ENCODE measurements at regions not wholly inside any gene's neighbourhood (a gene's known extent, or its start where the extent isn't known, plus 50 kb on each side); places are given as distances from the start of the nearest gene placed in this dataset.

GRCh38 chr7:70867513-70867912, 264.4 kb upstream of the GALNT17 start:
- H3K9me3 ChIP-seq (ENCODE audit: low read depth): no peaks in the 10 kb centered on the region
- no peak overlapping the region for H3K4me3 ChIP-seq
- DNase-seq (ENCODE audit: low read depth in 1 of 2, low spot score in 1 of 2): no peak
- no peak overlapping the region for H3K27ac ChIP-seq
- no peaks in the 10 kb centered on the region for H3K4me1 ChIP-seq (ENCODE audit: low read depth)
- H3K36me3 ChIP-seq: no peaks in the 10 kb centered on the region
- H3K27me3 ChIP-seq: no peaks in the 10 kb centered on the region
- TF ChIP-seq, protein P1, sequence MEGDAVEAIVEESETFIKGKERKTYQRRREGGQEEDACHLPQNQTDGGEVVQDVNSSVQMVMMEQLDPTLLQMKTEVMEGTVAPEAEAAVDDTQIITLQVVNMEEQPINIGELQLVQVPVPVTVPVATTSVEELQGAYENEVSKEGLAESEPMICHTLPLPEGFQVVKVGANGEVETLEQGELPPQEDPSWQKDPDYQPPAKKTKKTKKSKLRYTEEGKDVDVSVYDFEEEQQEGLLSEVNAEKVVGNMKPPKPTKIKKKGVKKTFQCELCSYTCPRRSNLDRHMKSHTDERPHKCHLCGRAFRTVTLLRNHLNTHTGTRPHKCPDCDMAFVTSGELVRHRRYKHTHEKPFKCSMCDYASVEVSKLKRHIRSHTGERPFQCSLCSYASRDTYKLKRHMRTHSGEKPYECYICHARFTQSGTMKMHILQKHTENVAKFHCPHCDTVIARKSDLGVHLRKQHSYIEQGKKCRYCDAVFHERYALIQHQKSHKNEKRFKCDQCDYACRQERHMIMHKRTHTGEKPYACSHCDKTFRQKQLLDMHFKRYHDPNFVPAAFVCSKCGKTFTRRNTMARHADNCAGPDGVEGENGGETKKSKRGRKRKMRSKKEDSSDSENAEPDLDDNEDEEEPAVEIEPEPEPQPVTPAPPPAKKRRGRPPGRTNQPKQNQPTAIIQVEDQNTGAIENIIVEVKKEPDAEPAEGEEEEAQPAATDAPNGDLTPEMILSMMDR (IDR thresholded peaks at IDR 0.05; ENCODE audit: low read depth, low read length): no peak

DNA sequence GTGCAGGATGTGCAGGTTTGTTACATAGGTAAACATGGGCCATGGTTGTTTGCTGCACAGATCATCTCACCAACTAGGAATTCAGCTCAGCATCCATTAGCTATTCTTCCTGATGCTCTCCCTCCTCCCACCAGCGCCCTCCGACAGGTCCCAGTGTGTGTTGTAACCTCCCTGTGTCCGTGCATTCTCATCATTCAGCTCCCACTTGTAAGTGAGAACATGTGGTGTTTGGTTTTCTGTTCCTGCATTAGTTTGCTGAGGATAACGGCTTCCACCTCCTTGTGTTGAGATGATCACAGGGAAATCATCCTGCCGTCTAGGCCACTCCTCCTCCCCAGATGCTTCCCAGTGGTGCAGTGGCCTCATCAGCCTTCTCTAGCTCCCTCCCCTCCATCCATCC, 261.6 kb upstream of the GALNT17 start:
- no peak overlapping the region for H3K27ac ChIP-seq
- no peak for DNase-seq (ENCODE audit: low read depth in 1 of 2, low spot score in 1 of 2)
- TF ChIP-seq, protein P1 (IDR thresholded peaks at IDR 0.05; ENCODE audit: low read depth, low read length): no peak
- no peaks in the 10 kb centered on the region for H3K4me1 ChIP-seq (ENCODE audit: low read depth)
- H3K9me3 ChIP-seq (ENCODE audit: low read depth): no peaks in the 10 kb centered on the region
- H3K4me3 ChIP-seq: no peak overlapping the region
- H3K36me3 ChIP-seq: no peaks in the 10 kb centered on the region
- no peaks in the 10 kb centered on the region for H3K27me3 ChIP-seq

GRCh38 chr7:70872188-70872587, 259.8 kb upstream of the GALNT17 start:
- no peak for DNase-seq (ENCODE audit: low read depth in 1 of 2, low spot score in 1 of 2)
- no peaks in the 10 kb centered on the region for H3K4me1 ChIP-seq (ENCODE audit: low read depth)
- H3K27ac ChIP-seq: no peak overlapping the region
- H3K4me3 ChIP-seq: no peak overlapping the region
- no peaks in the 10 kb centered on the region for H3K9me3 ChIP-seq (ENCODE audit: low read depth)
- H3K36me3 ChIP-seq: no peaks in the 10 kb centered on the region
- H3K27me3 ChIP-seq: no peaks in the 10 kb centered on the region
- TF ChIP-seq, protein P1 (IDR thresholded peaks at IDR 0.05; ENCODE audit: low read depth, low read length): no peak

- Histone ChIP-seq H3K27ac (no peak overlapping the region), H3K27me3 (no peaks in the 10 kb centered on the region), H3K36me3 (no peaks in the 10 kb centered on the region), H3K9me3 (ENCODE audit: low read depth) (no peaks in the 10 kb centered on the region), H3K4me1 (ENCODE audit: low read depth) (peaks cover 2% of the 10 kb centered on the region), H3K4me3 (no peak overlapping the region)
- TF ChIP-seq, protein P1 (IDR thresholded peaks at IDR 0.05; ENCODE audit: low read depth, low read length): no peak
- DNase-seq (ENCODE audit: low read depth in 1 of 2, low spot score in 1 of 2): no peak
Observed at GRCh38 chr7:70881167-70881847, 250.6 kb upstream of the GALNT17 start.

DNA sequence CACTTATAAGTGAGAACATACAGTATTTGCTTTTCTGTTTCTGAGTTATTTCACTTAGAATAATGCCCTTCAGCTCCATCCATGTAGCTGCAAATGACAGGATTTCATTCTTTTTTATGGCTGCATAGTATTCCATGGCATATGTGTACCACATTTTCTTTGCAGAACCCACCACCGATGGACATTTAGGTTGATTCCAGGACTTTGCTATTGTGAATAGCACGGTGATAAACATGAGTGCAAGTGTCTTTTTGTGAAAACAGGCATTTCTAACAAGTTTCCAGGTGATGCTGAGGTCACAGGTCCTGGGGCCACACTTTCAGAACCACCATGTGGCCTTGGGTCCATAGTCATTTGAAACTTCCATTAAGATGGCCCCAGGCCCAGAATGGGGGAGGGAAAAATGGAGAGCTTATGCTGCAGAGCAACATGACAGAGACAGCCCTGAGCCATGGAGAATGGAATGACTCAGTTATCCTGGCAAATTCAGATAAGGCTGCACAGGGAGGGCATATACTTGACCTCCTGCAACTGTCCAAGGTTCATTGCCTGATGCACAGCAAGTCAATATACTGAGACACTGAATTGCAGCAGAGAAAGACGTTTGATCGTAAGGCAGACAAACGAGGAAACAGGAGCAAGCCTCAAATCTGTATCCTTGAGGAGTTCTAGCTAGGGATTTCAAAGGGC, 248.0 kb upstream of the GALNT17 start:
- Histone ChIP-seq H3K27ac (no peak overlapping the region), H3K27me3 (no peaks in the 10 kb centered on the region), H3K4me1 (ENCODE audit: low read depth) (peaks cover 5% of the 10 kb centered on the region), H3K36me3 (no peaks in the 10 kb centered on the region), H3K9me3 (ENCODE audit: low read depth) (no peaks in the 10 kb centered on the region), H3K4me3 (no peak overlapping the region)
- DNase-seq (ENCODE audit: low read depth in 1 of 2, low spot score in 1 of 2): no peak
- TF ChIP-seq, protein P1 (IDR thresholded peaks at IDR 0.05; ENCODE audit: low read depth, low read length): no peak
